Upper lobe of left lung (tissue), 4 donors: ENCODE measurements at regions not wholly inside any gene's neighbourhood (a gene's known extent, or its start where the extent isn't known, plus 50 kb on each side); places are given as distances from the start of the nearest gene placed in this dataset.

ENCODE experiments used
- CTCF ChIP-seq, 6 experiments: fragments of 450-650 bp in 4 of 6; fragments of 200-600 bp in 2 of 6; sonication (generic) in 2 of 6; IDR thresholded peaks; one replicate each; pipeline ENCODE4 v1.5.1; 2016 to 2019; ENCODE audit warnings: antibody characterized with exemption in 6 of 6
- POLR2A ChIP-seq, 4 donors: fragments of 450-650 bp; IDR thresholded peaks; one replicate each; pipeline ENCODE4 v1.5.1; 2016 to 2017; ENCODE audit warnings: antibody characterized with exemption in 4 of 4, mild to moderate bottlenecking in 2 of 4
- POLR2AphosphoS5 ChIP-seq, 2 donors: sonication (generic); formaldehyde crosslinking; IDR thresholded peaks; one replicate each; pipeline ENCODE4 v1.5.1; 2017; ENCODE audit warnings: antibody characterized with exemption in 2 of 2

GRCh38 chr1:185652348-185652747 lies 81.8 kb upstream of the HMCN1 start:
- TF ChIP-seq CTCF (IDR thresholded peaks at IDR 0.05) (no peak), POLR2AphosphoS5 (IDR thresholded peaks at IDR 0.05) (no peak), POLR2A (IDR thresholded peaks at IDR 0.05) (no peak)
